Neuronal stem cell (in vitro differentiated cells): ENCODE measurements at regions not wholly inside any gene's neighbourhood (a gene's known extent, or its start where the extent isn't known, plus 50 kb on each side); places are given as distances from the start of the nearest gene placed in this dataset.

Experiments
- DNase-seq: peaks from one replicate; pipeline ENCODE4 v3.0.0-alpha.2; 2013; ENCODE audit warnings: low spot score
- H2AFZ ChIP-seq: one replicate; pipeline ENCODE4 v1.6.1; 2013; ENCODE audit warnings: mild to moderate bottlenecking, low read length, inconsistent platforms
- H2AK5ac ChIP-seq: 2 replicates; pipeline ENCODE4 v1.6.1; 2013; ENCODE audit warnings: low read depth, mild to moderate bottlenecking, inconsistent platforms, low read length, moderate library complexity, mixed read lengths
- H2BK120ac ChIP-seq: 2 replicates; pipeline ENCODE4 v1.6.1; 2013; ENCODE audit warnings: low read depth, mild to moderate bottlenecking, inconsistent platforms, low read length, moderate library complexity, mixed read lengths
- H2BK12ac ChIP-seq: one replicate; pipeline ENCODE4 v1.6.1; 2013; ENCODE audit warnings: low read length, inconsistent platforms
- H2BK15ac ChIP-seq: 2 replicates; pipeline ENCODE4 v1.6.1; 2013; ENCODE audit warnings: mild to moderate bottlenecking, low read length, inconsistent platforms, mixed read lengths
- H2BK5ac ChIP-seq: one replicate; pipeline ENCODE4 v1.6.1; 2013; ENCODE audit warnings: inconsistent platforms, mild to moderate bottlenecking, low read length, moderate library complexity
- H3K14ac ChIP-seq: one replicate; pipeline ENCODE4 v1.6.1; 2013; ENCODE audit warnings: low read length, inconsistent platforms
- H3K18ac ChIP-seq: 2 replicates; pipeline ENCODE4 v1.6.1; 2013; ENCODE audit warnings: low read length, inconsistent platforms
- H3K23ac ChIP-seq: 2 replicates; pipeline ENCODE4 v1.6.1; 2013; ENCODE audit warnings: low read depth, mild to moderate bottlenecking, mixed read lengths, low read length, inconsistent platforms; ENCODE audit not compliant: poor library complexity
- H3K27ac ChIP-seq: replicated peaks from 3 replicates; pipeline ENCODE4 v1.5.1; 2013; ENCODE audit warnings: low read length, inconsistent platforms
- H3K27me3 ChIP-seq, 3 experiments: 2 replicates each; pipeline ENCODE4 v1.6.1; 2013; ENCODE audit warnings: low read length in 3 of 3, mild to moderate bottlenecking in 2 of 3, inconsistent platforms in 1 of 3, low read depth in 1 of 3, mixed read lengths in 1 of 3, moderate library complexity in 1 of 3; ENCODE audit not compliant: control insufficient read depth in 3 of 3, insufficient read depth in 3 of 3
- H3K36me3 ChIP-seq, 2 donors: replicated peaks in 1 of 2; 2 replicates each; pipeline ENCODE4 v1.6.1; 2013; ENCODE audit warnings: low read length in 2 of 2; ENCODE audit not compliant: control insufficient read depth in 2 of 2, insufficient read depth in 2 of 2
- H3K4ac ChIP-seq: 2 replicates; pipeline ENCODE4 v1.6.1; 2013; ENCODE audit warnings: inconsistent platforms, mild to moderate bottlenecking, low read length, moderate library complexity
- H3K4me1 ChIP-seq, 2 donors: 1 replicate in 1 of 2; 2 replicates in 1 of 2; pipeline ENCODE4 v1.6.1; 2013; ENCODE audit warnings: low read length in 2 of 2, low read depth in 1 of 2; ENCODE audit not compliant: control insufficient read depth in 2 of 2, insufficient read depth in 1 of 2
- H3K4me2 ChIP-seq: one replicate; pipeline ENCODE4 v1.6.1; 2013; ENCODE audit warnings: mild to moderate bottlenecking, low read length, inconsistent platforms; ENCODE audit not compliant: insufficient read depth, poor library complexity, severe bottlenecking
- H3K4me3 ChIP-seq, 2 donors: 2 replicates each; pipeline ENCODE4 v1.5.1; 2013; ENCODE audit warnings: low read length in 2 of 2, mild to moderate bottlenecking in 2 of 2, inconsistent platforms in 1 of 2, moderate library complexity in 1 of 2
- H3K79me1 ChIP-seq: one replicate; pipeline ENCODE4 v1.6.1; 2013; ENCODE audit warnings: low read depth, mild to moderate bottlenecking, inconsistent platforms, low read length, moderate library complexity
- H3K9ac ChIP-seq: one replicate; pipeline ENCODE4 v1.6.1; 2013; ENCODE audit warnings: mild to moderate bottlenecking, low read depth, low read length, inconsistent platforms; ENCODE audit not compliant: poor library complexity
- H3K9me3 ChIP-seq, 2 donors: replicated peaks in 1 of 2; 2 replicates each; pipeline versions ENCODE3 to v1.6.1; 2013; ENCODE audit warnings: low read length in 2 of 2, mild to moderate bottlenecking in 2 of 2, inconsistent platforms in 1 of 2, low read depth in 1 of 2, mixed read lengths in 1 of 2, moderate library complexity in 1 of 2; ENCODE audit not compliant: control insufficient read depth in 2 of 2, insufficient read depth in 1 of 2
- H4K8ac ChIP-seq: one replicate; pipeline ENCODE4 v1.6.1; 2013; ENCODE audit warnings: low read depth, mild to moderate bottlenecking, inconsistent platforms, low read length, moderate library complexity
- H4K91ac ChIP-seq: one replicate; pipeline ENCODE4 v1.6.1; 2013; ENCODE audit warnings: low read length, low read depth, mild to moderate bottlenecking, inconsistent platforms; ENCODE audit not compliant: poor library complexity
- WGBS, 2 donors: extraction: QIAGEN DNeasy Blood & Tissue Kit; methylation state at CpG; one replicate each; pipeline ENCODE4 v1.1.7; 2013; ENCODE audit warnings: missing lambda C conversion rate in 2 of 2, mixed read lengths in 1 of 2; ENCODE audit not compliant: insufficient read length in 2 of 2, insufficient replicate concordance in 1 of 2; ENCODE audit errors: extremely low coverage in 2 of 2; 5-methylcytosine and 5-hydroxymethylcytosine counted together

DNA sequence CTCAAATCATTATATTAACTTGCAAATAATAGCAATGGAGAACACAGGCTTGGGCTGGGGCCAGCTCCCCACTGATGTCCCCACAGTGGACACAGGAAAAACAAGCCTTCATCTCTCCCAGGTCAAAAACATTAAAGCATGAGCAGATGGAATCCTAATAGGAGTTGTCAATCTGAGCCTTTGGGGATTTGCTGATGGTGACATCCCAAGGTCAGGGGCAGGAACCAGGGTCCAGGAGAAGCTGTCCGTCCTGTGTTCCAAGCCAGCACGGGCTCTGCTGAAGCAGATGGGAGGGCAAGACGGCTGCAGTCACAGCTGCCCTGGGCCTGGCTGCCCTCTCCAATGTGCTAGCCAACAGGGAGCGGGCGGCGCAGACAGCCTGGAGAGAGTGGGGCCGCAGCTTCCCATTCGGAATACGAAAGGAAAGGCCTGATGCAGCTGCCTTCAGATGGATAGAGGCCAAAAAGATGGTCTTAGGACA, 135.5 kb downstream of the NDUFA10 start:
- Histone ChIP-seq H4K91ac (no peak overlapping the region), H3K36me3 (no peaks in the 10 kb centered on the region), H3K79me1 (no peaks in the 10 kb centered on the region), H3K4me2 (no peak overlapping the region), H3K9me3 (peaks cover 2% of the 10 kb centered on the region in 2 donors), H2BK12ac (no peak overlapping the region), H3K27ac (no peak overlapping the region), H3K14ac (no peak overlapping the region), H3K4me1 (no peaks in the 10 kb centered on the region), H3K9ac (no peak overlapping the region), H3K27me3 (no peaks in the 10 kb centered on the region), H2BK120ac (no peak overlapping the region), H3K4ac (no peak overlapping the region), H2BK5ac (no peak overlapping the region), H3K4me3 (no peak overlapping the region), H3K18ac (no peak overlapping the region), H2AFZ (no peak overlapping the region), H2AK5ac (no peak overlapping the region), H4K8ac (no peak overlapping the region), H2BK15ac (no peak overlapping the region), H3K23ac (no peak overlapping the region)
- no CpG with 5 or more reads among the region's 9 CpGs for WGBS, 2 donors
- DNase-seq = no peak

DNA sequence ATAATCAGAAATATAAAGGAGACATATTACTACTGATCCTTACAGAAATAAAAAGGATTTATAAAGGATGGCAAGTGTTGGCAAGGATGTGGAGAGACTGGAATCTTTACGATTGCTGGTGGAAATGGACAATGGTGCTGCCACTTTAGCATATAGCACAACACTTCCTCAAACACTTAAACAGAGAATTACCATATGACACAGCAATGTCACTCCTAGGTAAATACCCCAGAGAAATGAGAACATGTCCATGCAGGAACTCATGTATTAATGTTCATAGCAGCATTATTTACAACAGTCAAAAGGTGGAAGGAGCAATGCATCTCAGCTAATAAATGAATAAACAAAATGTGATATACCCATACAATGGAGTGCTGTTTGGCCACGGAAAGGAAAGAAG, 137.5 kb downstream of the NDUFA10 start:
- no peak overlapping the region for H3K27ac ChIP-seq
- H3K14ac ChIP-seq = no peak overlapping the region
- no peak overlapping the region for H3K4me3 ChIP-seq
- H3K36me3 ChIP-seq = no peaks in the 10 kb centered on the region
- no peak overlapping the region for H4K8ac ChIP-seq
- H2AFZ ChIP-seq = no peak overlapping the region
- no peak overlapping the region for H2BK12ac ChIP-seq
- no CpG with 5 or more reads among the region's 2 CpGs for WGBS, 2 donors
- DNase-seq = no peak
- H3K9ac ChIP-seq = no peak overlapping the region
- H3K18ac ChIP-seq = no peak overlapping the region
- H3K27me3 ChIP-seq = no peaks in the 10 kb centered on the region
- H3K4ac ChIP-seq = no peak overlapping the region
- H3K4me2 ChIP-seq = no peak overlapping the region
- H2AK5ac ChIP-seq = no peak overlapping the region
- H3K79me1 ChIP-seq = no peaks in the 10 kb centered on the region
- no peak overlapping the region for H2BK15ac ChIP-seq
- H3K4me1 ChIP-seq = no peaks in the 10 kb centered on the region
- no peak overlapping the region for H3K23ac ChIP-seq
- H2BK120ac ChIP-seq = no peak overlapping the region
- H3K9me3 ChIP-seq = peaks cover 6 to 8% of the 10 kb centered on the region in 2 donors
- H2BK5ac ChIP-seq = no peak overlapping the region
- H4K91ac ChIP-seq = no peak overlapping the region

DNA sequence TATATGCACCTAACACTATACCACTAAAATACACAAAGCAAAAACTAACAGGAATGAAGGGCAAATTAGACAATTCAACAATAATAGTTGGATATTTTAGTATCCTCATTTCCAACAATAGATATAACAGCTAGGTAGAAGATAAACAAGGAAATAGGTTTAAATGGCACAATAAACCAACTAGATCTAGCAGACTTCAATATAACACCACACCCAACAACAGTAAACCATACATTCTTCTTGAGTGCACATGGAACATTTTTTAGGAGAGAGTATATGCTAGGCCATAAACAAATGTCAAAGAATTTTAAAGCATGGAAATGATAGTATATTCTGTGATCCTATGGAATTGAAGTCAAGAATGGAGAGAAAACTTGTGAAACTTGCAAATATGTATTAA, 138.4 kb downstream of the NDUFA10 start:
- no peak overlapping the region for H4K8ac ChIP-seq
- H2AK5ac ChIP-seq = no peak overlapping the region
- H3K23ac ChIP-seq = no peak overlapping the region
- H3K27me3 ChIP-seq = no peaks in the 10 kb centered on the region
- no peaks in the 10 kb centered on the region for H3K79me1 ChIP-seq
- DNase-seq = no peak
- no peak overlapping the region for H3K4me3 ChIP-seq
- no peak overlapping the region for H3K9ac ChIP-seq
- peaks cover 6% of the 10 kb centered on the region in 2 donors for H3K9me3 ChIP-seq
- H4K91ac ChIP-seq = no peak overlapping the region
- H3K4ac ChIP-seq = no peak overlapping the region
- H3K4me2 ChIP-seq = no peak overlapping the region
- H3K36me3 ChIP-seq = no peaks in the 10 kb centered on the region
- no peak overlapping the region for H2BK120ac ChIP-seq
- H3K27ac ChIP-seq = no peak overlapping the region
- H2BK5ac ChIP-seq = no peak overlapping the region
- no peak overlapping the region for H2AFZ ChIP-seq
- H2BK12ac ChIP-seq = no peak overlapping the region
- no peak overlapping the region for H3K18ac ChIP-seq
- no peak overlapping the region for H2BK15ac ChIP-seq
- no peaks in the 10 kb centered on the region for H3K4me1 ChIP-seq
- H3K14ac ChIP-seq = no peak overlapping the region

DNA sequence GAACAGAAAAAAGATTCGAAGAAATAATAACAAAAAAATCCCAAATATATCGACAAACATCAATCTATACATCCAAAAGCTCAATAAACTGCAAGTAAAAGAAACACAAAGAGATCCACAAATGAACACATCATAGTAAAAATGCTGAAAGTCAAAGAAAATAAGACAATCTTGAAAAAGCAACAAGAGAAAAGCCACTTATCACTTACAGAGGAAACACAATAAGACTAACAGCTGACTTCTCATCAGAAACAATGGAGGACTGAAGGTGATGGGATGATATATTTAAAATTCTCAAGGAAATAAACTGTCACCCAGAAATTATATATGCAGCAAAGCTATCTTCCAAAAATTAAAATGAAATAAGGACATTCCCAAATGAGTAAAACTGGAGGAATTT, 140.3 kb downstream of the NDUFA10 start:
- no peak overlapping the region for H2BK5ac ChIP-seq
- no peak overlapping the region for H3K23ac ChIP-seq
- no peak overlapping the region for H3K4me3 ChIP-seq
- no peaks in the 10 kb centered on the region for H3K27me3 ChIP-seq
- no peak overlapping the region for H2BK15ac ChIP-seq
- H4K8ac ChIP-seq = no peak overlapping the region
- no CpG with 5 or more reads among the region's 2 CpGs for WGBS, 2 donors
- no peak overlapping the region for H3K14ac ChIP-seq
- no peak overlapping the region for H2AFZ ChIP-seq
- no peak overlapping the region for H3K9ac ChIP-seq
- H3K36me3 ChIP-seq = no peaks in the 10 kb centered on the region
- H3K18ac ChIP-seq = no peak overlapping the region
- no peak overlapping the region for H2AK5ac ChIP-seq
- no peak overlapping the region for H4K91ac ChIP-seq
- no peak for DNase-seq
- no peaks in the 10 kb centered on the region for H3K4me1 ChIP-seq
- H3K4ac ChIP-seq = no peak overlapping the region
- no peak overlapping the region for H3K4me2 ChIP-seq
- no peak overlapping the region for H2BK120ac ChIP-seq
- H3K9me3 ChIP-seq = peaks cover 6% of the 10 kb centered on the region in 2 donors
- no peak overlapping the region for H2BK12ac ChIP-seq
- no peak overlapping the region for H3K27ac ChIP-seq
- no peaks in the 10 kb centered on the region for H3K79me1 ChIP-seq
